DOHH2 (cell line): ENCODE measurements at regions not wholly inside any gene's neighbourhood (a gene's known extent, or its start where the extent isn't known, plus 50 kb on each side); places are given as distances from the start of the nearest gene placed in this dataset.

Experiments
- H3F3A ChIP-seq: fragments of 200-600 bp; sonication (generic), shearing (Covaris generic); 2 replicates; pipeline ENCODE4 v1.6.0; 2016; ENCODE audit warnings: antibody characterized with exemption, mild to moderate bottlenecking; ENCODE audit not compliant: control insufficient read depth, insufficient read depth
- H3K27ac ChIP-seq: fragments of 200-600 bp; sonication (generic); 2 replicates; pipeline ENCODE4 v1.5.1; 2014; ENCODE audit warnings: low read depth, mild to moderate bottlenecking, low read length, moderate library complexity
- H3K27me3 ChIP-seq: fragments of 200-600 bp; sonication (generic); 2 replicates; pipeline ENCODE4 v1.6.1; 2014; ENCODE audit warnings: mild to moderate bottlenecking, low read length, mixed read lengths; ENCODE audit not compliant: control insufficient read depth
- H3K36me3 ChIP-seq: fragments of 200-600 bp; sonication (generic); 2 replicates; pipeline ENCODE4 v1.6.1; 2014; ENCODE audit warnings: mild to moderate bottlenecking, low read length, moderate library complexity, mixed read lengths; ENCODE audit not compliant: control insufficient read depth
- H3K4me1 ChIP-seq: fragments of 200-600 bp; sonication (generic); 2 replicates; pipeline ENCODE4 v1.6.1; 2014; ENCODE audit warnings: mild to moderate bottlenecking, low read length, mixed read lengths; ENCODE audit not compliant: control insufficient read depth
- H3K4me2 ChIP-seq: fragments of 200-600 bp; sonication (generic); 2 replicates; pipeline ENCODE4 v1.6.0; 2014; ENCODE audit warnings: mild to moderate bottlenecking, low read length, moderate library complexity
- H3K4me3 ChIP-seq: fragments of 200-600 bp; sonication (generic); 2 replicates; pipeline ENCODE4 v1.5.1; 2014; ENCODE audit warnings: mild to moderate bottlenecking, low read length, mixed read lengths
- H3K79me2 ChIP-seq: fragments of 200-600 bp; sonication (generic); 2 replicates; pipeline ENCODE4 v1.6.1; 2014; ENCODE audit warnings: mild to moderate bottlenecking, low read length, mixed read lengths; ENCODE audit not compliant: control insufficient read depth
- H3K9me2 ChIP-seq: fragments of 200-600 bp; sonication (generic); replicated peaks from 2 replicates; pipeline ENCODE4 v1.6.1; 2014; ENCODE audit warnings: mild to moderate bottlenecking, low read length, mixed read lengths; ENCODE audit not compliant: control insufficient read depth
- H3K9me3 ChIP-seq: fragments of 200-600 bp; sonication (generic); 2 replicates; pipeline ENCODE4 v1.6.1; 2014; ENCODE audit warnings: antibody characterized with exemption, low read length, mixed read lengths; ENCODE audit not compliant: control insufficient read depth, insufficient read depth
- H4K20me1 ChIP-seq: fragments of 200-600 bp; sonication (generic); 2 replicates; pipeline ENCODE4 v1.6.0; 2014; ENCODE audit warnings: low read depth, mild to moderate bottlenecking, antibody characterized with exemption, low read length, moderate library complexity; ENCODE audit not compliant: control insufficient read depth, insufficient read depth
- CTCF ChIP-seq: fragments of 200-600 bp; sonication (generic); IDR thresholded peaks from one replicate; pipeline ENCODE4 v1.5.1; 2014; ENCODE audit warnings: antibody characterized with exemption, mild to moderate bottlenecking, low read depth, low read length; ENCODE audit not compliant: poor library complexity, severe bottlenecking
- EZH2phosphoT487 ChIP-seq: fragments of 200-600 bp; sonication (generic); IDR thresholded peaks from 2 replicates; pipeline ENCODE4 v1.6.1; 2017; ENCODE audit warnings: borderline replicate concordance, mild to moderate bottlenecking, antibody characterized with exemption, low read length, moderate library complexity, mixed read lengths

- Histone ChIP-seq H3K4me3 (no peak overlapping the region), H3K27ac (no peak overlapping the region), H3K9me2 (no peaks in the 10 kb centered on the region), H3F3A (no peaks in the 10 kb centered on the region), H4K20me1 (no peaks in the 10 kb centered on the region), H3K27me3 (no peaks in the 10 kb centered on the region), H3K9me3 (no peaks in the 10 kb centered on the region), H3K36me3 (no peaks in the 10 kb centered on the region), H3K79me2 (no peaks in the 10 kb centered on the region), H3K4me2 (no peak overlapping the region), H3K4me1 (no peaks in the 10 kb centered on the region)
- TF ChIP-seq CTCF (no peak), EZH2phosphoT487 (no peak)
These were observed 448.9 kb downstream of the UQCRFS1 start for GRCh38 chr19:28764066-28764465.

DNA sequence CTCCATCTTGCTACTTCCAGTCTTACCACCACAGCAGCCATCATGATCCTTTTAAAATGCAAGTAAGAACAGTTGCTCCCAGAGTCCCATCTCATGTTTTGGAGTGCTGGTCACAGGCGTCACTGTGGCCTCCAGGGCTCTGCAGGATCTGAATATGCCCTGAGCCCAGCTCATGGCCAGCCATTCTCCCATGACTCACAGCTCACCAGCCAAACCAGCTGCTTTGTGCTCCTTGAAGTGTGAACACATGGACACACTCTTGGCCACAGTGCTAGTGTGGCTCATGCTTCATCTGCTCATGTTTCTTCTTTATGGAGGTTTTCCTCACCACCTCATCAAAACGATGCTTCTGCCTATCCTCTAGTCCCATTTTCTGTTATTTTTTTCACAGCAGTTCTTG lies 466.5 kb downstream of the UQCRFS1 start:
- no peak for TF ChIP-seq EZH2phosphoT487
- TF ChIP-seq CTCF: no peak
- H3K4me3 ChIP-seq: no peak overlapping the region
- H3K4me2 ChIP-seq: no peak overlapping the region
- no peaks in the 10 kb centered on the region for H3F3A ChIP-seq
- no peaks in the 10 kb centered on the region for H3K4me1 ChIP-seq
- H3K9me2 ChIP-seq: no peaks in the 10 kb centered on the region
- H3K27me3 ChIP-seq: no peaks in the 10 kb centered on the region
- H4K20me1 ChIP-seq: no peaks in the 10 kb centered on the region
- H3K79me2 ChIP-seq: no peaks in the 10 kb centered on the region
- H3K27ac ChIP-seq: no peak overlapping the region
- no peaks in the 10 kb centered on the region for H3K9me3 ChIP-seq
- H3K36me3 ChIP-seq: no peaks in the 10 kb centered on the region

DNA sequence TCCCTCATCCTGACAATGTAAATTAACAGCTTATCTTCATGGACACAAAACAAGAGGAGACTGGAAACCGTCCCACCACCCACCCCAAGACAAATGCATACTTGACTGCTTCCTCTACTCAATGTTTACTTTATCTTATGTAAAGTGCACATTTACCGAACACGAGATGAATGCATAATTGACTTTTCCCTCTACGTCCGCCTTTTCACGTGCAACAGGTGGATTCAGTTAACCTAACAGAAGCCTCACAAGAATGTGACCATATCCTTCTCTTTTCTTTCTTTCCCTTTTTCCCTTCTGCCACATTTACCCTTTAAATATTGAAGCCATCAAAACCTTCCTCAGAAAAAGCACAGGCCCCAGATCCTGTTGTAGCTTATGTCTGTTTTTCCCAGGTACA lies 468.0 kb downstream of the UQCRFS1 start:
- Histone ChIP-seq H3K9me2 (no peaks in the 10 kb centered on the region), H3K9me3 (no peaks in the 10 kb centered on the region), H3K4me1 (no peaks in the 10 kb centered on the region), H3K27me3 (no peaks in the 10 kb centered on the region), H4K20me1 (no peaks in the 10 kb centered on the region), H3K79me2 (no peaks in the 10 kb centered on the region), H3F3A (no peaks in the 10 kb centered on the region), H3K36me3 (no peaks in the 10 kb centered on the region), H3K4me3 (no peak overlapping the region), H3K27ac (no peak overlapping the region), H3K4me2 (no peak overlapping the region)
- no peak for TF ChIP-seq CTCF
- TF ChIP-seq EZH2phosphoT487: no peak

GRCh38 chr19:28744014-28744413 lies 468.9 kb downstream of the UQCRFS1 start:
- Histone ChIP-seq H3K4me1 (no peaks in the 10 kb centered on the region), H3K27ac (no peak overlapping the region), H3K79me2 (no peaks in the 10 kb centered on the region), H3K9me3 (no peaks in the 10 kb centered on the region), H3K9me2 (no peaks in the 10 kb centered on the region), H3K4me2 (no peak overlapping the region), H3K27me3 (no peaks in the 10 kb centered on the region), H3F3A (no peaks in the 10 kb centered on the region), H3K36me3 (no peaks in the 10 kb centered on the region), H3K4me3 (no peak overlapping the region), H4K20me1 (no peaks in the 10 kb centered on the region)
- TF ChIP-seq CTCF (no peak), EZH2phosphoT487 (no peak)
